K562 (cell line): ENCODE measurements at regions not wholly inside any gene's neighbourhood (a gene's known extent, or its start where the extent isn't known, plus 50 kb on each side); places are given as distances from the start of the nearest gene placed in this dataset.

Experiments used
- CTCF ChIP-seq, 3 experiments: IDR thresholded peaks in 2 of 3; conservative IDR thresholded peaks in 1 of 3; 2 replicates each; pipeline ENCODE4 v1.5.1; 2011 to 2012; ENCODE audit warnings: low read length in 3 of 3, mild to moderate bottlenecking in 3 of 3, control low read depth in 2 of 3, improper control_type of control experiment in 1 of 3, inconsistent platforms in 1 of 3, low read depth in 1 of 3, mixed read lengths in 1 of 3, moderate library complexity in 1 of 3; ENCODE audit not compliant: insufficient read depth in 2 of 3
- ESRRA ChIP-seq: fragments of 450-650 bp; IDR thresholded peaks from 2 replicates; pipeline ENCODE4 v1.6.1; 2014; ENCODE audit warnings: low read depth, mild to moderate bottlenecking, moderate library complexity, borderline replicate concordance
- SAFB2 ChIP-seq: fragments of 200-400 bp; formaldehyde crosslinking; IDR thresholded peaks from 2 replicates; pipeline ENCODE4 v1.6.1; 2018; ENCODE audit warnings: borderline replicate concordance, low read length, low read depth, moderate library complexity; ENCODE audit not compliant: severe bottlenecking
- USF2 ChIP-seq: sonication (generic); formaldehyde crosslinking; IDR thresholded peaks from 2 replicates; pipeline ENCODE4 v1.5.0; 2020; ENCODE audit warnings: missing genetic modification reagents
- TF ChIP-seq, protein P1 (sequence below): fragments of 450-650 bp; IDR thresholded peaks from 2 replicates; pipeline ENCODE4 v1.6.1; 2018; ENCODE audit not compliant: partially characterized antibody

DNA sequence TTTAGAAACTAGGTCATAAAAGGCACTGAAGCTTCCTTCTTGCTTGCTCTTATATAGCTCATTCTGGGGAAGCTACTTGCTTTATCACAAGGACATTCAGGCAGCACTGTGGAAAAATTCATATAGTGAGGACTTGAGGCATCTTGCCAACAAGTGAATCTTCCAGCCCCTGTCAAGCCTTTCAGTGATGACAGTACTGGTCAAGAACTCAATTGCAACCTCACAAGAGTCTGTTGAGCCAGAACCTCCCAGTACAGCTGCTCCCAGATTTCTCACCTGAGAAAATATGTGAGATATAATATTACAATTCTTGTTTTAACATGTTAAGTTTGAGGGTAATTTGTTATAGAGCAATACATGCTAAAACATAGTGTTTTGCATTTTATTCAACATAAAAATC is 2011.0 kb upstream of the NUDT12 start:
- TF ChIP-seq USF2 (CRISPR knock-in tag) (no peak), ESRRA (no peak), SAFB2 (no peak), CTCF (IDR thresholded peaks at IDR 0.05 in 2 of 3, conservative IDR thresholded peaks at IDR 0.05 in 1 of 3; ENCODE audit: insufficient read depth in 2 of 3, low read depth in 1 of 3, low read length in 3 of 3) (no peak)
- TF ChIP-seq, protein P1, sequence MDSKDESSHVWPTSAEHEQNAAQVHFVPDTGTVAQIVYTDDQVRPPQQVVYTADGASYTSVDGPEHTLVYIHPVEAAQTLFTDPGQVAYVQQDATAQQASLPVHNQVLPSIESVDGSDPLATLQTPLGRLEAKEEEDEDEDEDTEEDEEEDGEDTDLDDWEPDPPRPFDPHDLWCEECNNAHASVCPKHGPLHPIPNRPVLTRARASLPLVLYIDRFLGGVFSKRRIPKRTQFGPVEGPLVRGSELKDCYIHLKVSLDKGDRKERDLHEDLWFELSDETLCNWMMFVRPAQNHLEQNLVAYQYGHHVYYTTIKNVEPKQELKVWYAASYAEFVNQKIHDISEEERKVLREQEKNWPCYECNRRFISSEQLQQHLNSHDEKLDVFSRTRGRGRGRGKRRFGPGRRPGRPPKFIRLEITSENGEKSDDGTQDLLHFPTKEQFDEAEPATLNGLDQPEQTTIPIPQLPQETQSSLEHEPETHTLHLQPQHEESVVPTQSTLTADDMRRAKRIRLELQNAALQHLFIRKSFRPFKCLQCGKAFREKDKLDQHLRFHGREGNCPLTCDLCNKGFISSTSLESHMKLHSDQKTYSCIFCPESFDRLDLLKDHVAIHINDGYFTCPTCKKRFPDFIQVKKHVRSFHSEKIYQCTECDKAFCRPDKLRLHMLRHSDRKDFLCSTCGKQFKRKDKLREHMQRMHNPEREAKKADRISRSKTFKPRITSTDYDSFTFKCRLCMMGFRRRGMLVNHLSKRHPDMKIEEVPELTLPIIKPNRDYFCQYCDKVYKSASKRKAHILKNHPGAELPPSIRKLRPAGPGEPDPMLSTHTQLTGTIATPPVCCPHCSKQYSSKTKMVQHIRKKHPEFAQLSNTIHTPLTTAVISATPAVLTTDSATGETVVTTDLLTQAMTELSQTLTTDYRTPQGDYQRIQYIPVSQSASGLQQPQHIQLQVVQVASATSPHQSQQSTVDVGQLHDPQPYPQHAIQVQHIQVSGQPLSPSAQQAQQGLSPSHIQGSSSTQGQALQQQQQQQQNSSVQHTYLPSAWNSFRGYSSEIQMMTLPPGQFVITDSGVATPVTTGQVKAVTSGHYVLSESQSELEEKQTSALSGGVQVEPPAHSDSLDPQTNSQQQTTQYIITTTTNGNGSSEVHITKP = no peak
